Right lobe of liver (tissue), 4 donors: ENCODE measurements at regions not wholly inside any gene's neighbourhood (a gene's known extent, or its start where the extent isn't known, plus 50 kb on each side); places are given as distances from the start of the nearest gene placed in this dataset.

Source experiments
- POLR2A ChIP-seq: fragments of 450-650 bp; IDR thresholded peaks from one replicate; pipeline ENCODE4 v1.6.1; 2017; ENCODE audit warnings: antibody characterized with exemption, mild to moderate bottlenecking
- TF ChIP-seq, protein P1 (sequence below), 4 donors: fragments of 200-600 bp in 3 of 4; fragments of 450-650 bp in 1 of 4; IDR thresholded peaks; one replicate each; pipeline versions ENCODE4 v1.5.1 to v1.8.0; 2016 to 2022; ENCODE audit warnings: antibody characterized with exemption in 4 of 4, mild to moderate bottlenecking in 2 of 4
- donor health status: DM: no; HTN: no; CAD: no.
- donor health status: DM: no; HTN: no; CAD: no.
- donor health status: DM: no; HTN: yes; CAD: no.

DNA sequence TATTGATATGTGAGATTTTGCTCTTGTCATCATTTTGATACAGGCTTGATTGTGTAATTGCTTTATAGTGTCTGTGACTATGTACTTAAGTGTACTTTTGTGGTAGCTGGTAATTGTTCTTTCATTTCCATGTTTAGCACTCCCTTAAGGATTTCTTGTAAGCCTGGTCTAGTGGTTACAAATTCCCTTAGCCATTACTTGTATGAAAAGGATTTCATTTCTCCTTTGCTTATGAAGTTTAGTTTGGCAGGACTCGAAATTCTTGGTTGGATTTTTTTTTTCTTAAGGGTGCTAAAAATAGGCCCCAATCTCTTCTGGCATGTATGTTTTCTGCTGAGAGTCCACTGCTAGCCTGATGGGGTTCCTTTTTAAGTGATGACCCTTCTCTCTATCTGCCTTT is 346.8 kb downstream of the JRKL start:
- TF ChIP-seq, protein P1, sequence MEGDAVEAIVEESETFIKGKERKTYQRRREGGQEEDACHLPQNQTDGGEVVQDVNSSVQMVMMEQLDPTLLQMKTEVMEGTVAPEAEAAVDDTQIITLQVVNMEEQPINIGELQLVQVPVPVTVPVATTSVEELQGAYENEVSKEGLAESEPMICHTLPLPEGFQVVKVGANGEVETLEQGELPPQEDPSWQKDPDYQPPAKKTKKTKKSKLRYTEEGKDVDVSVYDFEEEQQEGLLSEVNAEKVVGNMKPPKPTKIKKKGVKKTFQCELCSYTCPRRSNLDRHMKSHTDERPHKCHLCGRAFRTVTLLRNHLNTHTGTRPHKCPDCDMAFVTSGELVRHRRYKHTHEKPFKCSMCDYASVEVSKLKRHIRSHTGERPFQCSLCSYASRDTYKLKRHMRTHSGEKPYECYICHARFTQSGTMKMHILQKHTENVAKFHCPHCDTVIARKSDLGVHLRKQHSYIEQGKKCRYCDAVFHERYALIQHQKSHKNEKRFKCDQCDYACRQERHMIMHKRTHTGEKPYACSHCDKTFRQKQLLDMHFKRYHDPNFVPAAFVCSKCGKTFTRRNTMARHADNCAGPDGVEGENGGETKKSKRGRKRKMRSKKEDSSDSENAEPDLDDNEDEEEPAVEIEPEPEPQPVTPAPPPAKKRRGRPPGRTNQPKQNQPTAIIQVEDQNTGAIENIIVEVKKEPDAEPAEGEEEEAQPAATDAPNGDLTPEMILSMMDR (IDR thresholded peaks at IDR 0.05), result no peak
- no peak for TF ChIP-seq POLR2A
